Brain microvascular endothelial cell (primary cell): ENCODE measurements at regions not wholly inside any gene's neighbourhood (a gene's known extent, or its start where the extent isn't known, plus 50 kb on each side); places are given as distances from the start of the nearest gene placed in this dataset.

ENCODE experiments used
- DNase-seq: peaks from one replicate; pipeline ENCODE4 v3.0.0-alpha.2; 2020
- H3K27ac ChIP-seq: fragments of 250-450 bp; sonication (Bioruptor Pico); 2 replicates; pipeline ENCODE4 v1.5.1; 2020; ENCODE audit warnings: mild to moderate bottlenecking, moderate library complexity
- H3K27me3 ChIP-seq: fragments of 250-450 bp; sonication (Bioruptor Pico); replicated peaks from 2 replicates; pipeline ENCODE4 v1.5.1; 2020; ENCODE audit warnings: mild to moderate bottlenecking
- H3K36me3 ChIP-seq: fragments of 250-450 bp; sonication (Bioruptor Pico); replicated peaks from 2 replicates; pipeline ENCODE4 v1.5.1; 2020; ENCODE audit warnings: mild to moderate bottlenecking
- H3K4me3 ChIP-seq: 2 replicates; pipeline ENCODE4 v1.5.1; 2011; ENCODE audit warnings: low read depth, mild to moderate bottlenecking, control low read depth, low read length, moderate library complexity
- in situ Hi-C: cut with HindIII; loops from 2 replicates; pipeline ENCODE4 v1.10.0; 2017; ENCODE audit warnings: low sequenced_read_pairs, low pct_ligation_motif_present
- TF ChIP-seq, protein P1 (sequence below): IDR thresholded peaks from 2 replicates; pipeline ENCODE4 v1.5.1; 2011; ENCODE audit warnings: low read depth, mild to moderate bottlenecking, moderate library complexity, low read length, control low read depth, inconsistent platforms; ENCODE audit errors: missing control alignments

GRCh38 chr10:35739998-35740397 lies 97.9 kb upstream of the FZD8 start:
- H3K27me3 ChIP-seq: no peaks in the 10 kb centered on the region
- TF ChIP-seq, protein P1, sequence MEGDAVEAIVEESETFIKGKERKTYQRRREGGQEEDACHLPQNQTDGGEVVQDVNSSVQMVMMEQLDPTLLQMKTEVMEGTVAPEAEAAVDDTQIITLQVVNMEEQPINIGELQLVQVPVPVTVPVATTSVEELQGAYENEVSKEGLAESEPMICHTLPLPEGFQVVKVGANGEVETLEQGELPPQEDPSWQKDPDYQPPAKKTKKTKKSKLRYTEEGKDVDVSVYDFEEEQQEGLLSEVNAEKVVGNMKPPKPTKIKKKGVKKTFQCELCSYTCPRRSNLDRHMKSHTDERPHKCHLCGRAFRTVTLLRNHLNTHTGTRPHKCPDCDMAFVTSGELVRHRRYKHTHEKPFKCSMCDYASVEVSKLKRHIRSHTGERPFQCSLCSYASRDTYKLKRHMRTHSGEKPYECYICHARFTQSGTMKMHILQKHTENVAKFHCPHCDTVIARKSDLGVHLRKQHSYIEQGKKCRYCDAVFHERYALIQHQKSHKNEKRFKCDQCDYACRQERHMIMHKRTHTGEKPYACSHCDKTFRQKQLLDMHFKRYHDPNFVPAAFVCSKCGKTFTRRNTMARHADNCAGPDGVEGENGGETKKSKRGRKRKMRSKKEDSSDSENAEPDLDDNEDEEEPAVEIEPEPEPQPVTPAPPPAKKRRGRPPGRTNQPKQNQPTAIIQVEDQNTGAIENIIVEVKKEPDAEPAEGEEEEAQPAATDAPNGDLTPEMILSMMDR: no peak
- in situ Hi-C loops: no loop called here
- H3K4me3 ChIP-seq: no peak overlapping the region
- H3K36me3 ChIP-seq: no peaks in the 10 kb centered on the region
- H3K27ac ChIP-seq: no peak overlapping the region
- peak; percentile 67 for DNase-seq

GRCh38 chr10:35735412-35735811 lies 93.3 kb upstream of the FZD8 start:
- Histone ChIP-seq H3K4me3 (no peak overlapping the region), H3K27me3 (no peaks in the 10 kb centered on the region), H3K36me3 (no peaks in the 10 kb centered on the region), H3K27ac (peak overlapping the region; percentile 71)
- in situ Hi-C loops: no loop called here
- TF ChIP-seq, protein P1: no peak
- DNase-seq: peak; percentile 84

DNA sequence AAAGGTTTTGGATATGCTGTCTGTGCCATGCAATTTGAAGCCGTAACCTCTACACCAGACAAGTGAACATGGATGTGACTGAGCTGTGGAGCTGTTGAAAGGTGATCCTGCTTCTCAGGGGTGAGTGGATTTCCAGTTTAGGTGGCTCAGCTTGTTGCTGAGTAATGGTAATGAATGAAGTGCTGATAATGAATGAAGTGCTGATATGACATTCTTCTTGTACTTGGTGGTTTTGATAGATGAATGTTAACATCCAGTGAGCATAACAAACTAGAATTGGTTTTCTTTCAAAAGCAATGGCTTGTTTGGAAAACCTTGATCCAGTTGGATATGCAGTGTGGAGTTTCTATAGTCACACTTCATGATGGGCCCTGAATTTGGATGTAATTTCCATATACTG lies 89.7 kb upstream of the FZD8 start:
- Histone ChIP-seq H3K36me3 (no peaks in the 10 kb centered on the region), H3K27ac (no peak overlapping the region), H3K27me3 (no peaks in the 10 kb centered on the region), H3K4me3 (no peak overlapping the region)
- TF ChIP-seq, protein P1: no peak
- no peak for DNase-seq
- in situ Hi-C loops: no loop called here

- Histone ChIP-seq H3K27ac (no peak overlapping the region), H3K27me3 (no peaks in the 10 kb centered on the region), H3K4me3 (no peak overlapping the region), H3K36me3 (no peaks in the 10 kb centered on the region)
- in situ Hi-C loops: no loop called here
- no peak for DNase-seq
- TF ChIP-seq, protein P1: no peak
Observed at GRCh38 chr10:35728341-35728740, 86.2 kb upstream of the FZD8 start.

- Histone ChIP-seq H3K27ac (no peak overlapping the region), H3K27me3 (no peaks in the 10 kb centered on the region), H3K36me3 (no peaks in the 10 kb centered on the region), H3K4me3 (no peak overlapping the region)
- DNase-seq: no peak
- in situ Hi-C loops: no loop called here
- TF ChIP-seq, protein P1: no peak
Observed at GRCh38 chr10:35726846-35727245, 84.8 kb upstream of the FZD8 start.

DNA sequence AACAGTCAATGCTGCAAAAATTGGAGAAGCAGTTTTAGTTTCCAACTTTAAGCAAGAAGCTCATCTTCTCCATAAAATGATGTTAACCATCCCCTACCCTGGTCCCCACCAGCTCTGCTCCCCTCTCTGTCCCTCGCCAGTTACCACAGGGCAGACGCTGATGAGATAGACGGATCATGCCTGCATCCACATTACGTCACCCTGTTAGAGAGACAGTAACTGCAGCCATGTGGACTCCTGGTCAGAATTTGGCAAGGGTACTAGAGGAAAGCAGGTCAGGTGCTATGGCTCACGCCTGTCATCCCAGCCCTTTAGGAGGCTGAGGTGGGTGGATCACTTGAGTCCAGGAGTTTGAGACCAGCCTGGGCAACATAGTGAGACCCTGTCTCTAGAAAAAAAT lies 81.9 kb upstream of the FZD8 start:
- no peak overlapping the region for H3K27ac ChIP-seq
- H3K4me3 ChIP-seq: no peak overlapping the region
- TF ChIP-seq, protein P1: no peak
- in situ Hi-C loops: no loop called here
- no peak for DNase-seq
- no peaks in the 10 kb centered on the region for H3K36me3 ChIP-seq
- no peaks in the 10 kb centered on the region for H3K27me3 ChIP-seq
